ENCODE measurements at regions not wholly inside any gene's neighbourhood (a gene's known extent, or its start where the extent isn't known, plus 50 kb on each side); places are given as distances from the start of the nearest gene placed in this dataset.

- ChIA-PET CTCF (no interaction called here), POLR2A (no interaction called here)
- Histone ChIP-seq H3K4me2 (no peak overlapping the region), H3K9ac (no peak overlapping the region), H3F3A (replicated peaks; ENCODE audit: insufficient read depth) (no peaks in the 10 kb centered on the region), H3K79me2 (ENCODE audit: insufficient read depth) (no peaks in the 10 kb centered on the region), H3K9me2 (no peaks in the 10 kb centered on the region), H3K4me3 (ENCODE audit: low read depth in 2 of 2, low read length in 1 of 2) (no peak overlapping the region), H3K27me3 (ENCODE audit: insufficient read depth) (no peaks in the 10 kb centered on the region), H3K4me1 (ENCODE audit: control insufficient read depth in 1 of 2, insufficient read depth in 2 of 2, low read depth in 1 of 2, low read length in 1 of 2) (no peaks in the 10 kb centered on the region), H4K20me1 (ENCODE audit: insufficient read depth) (no peaks in the 10 kb centered on the region), H2AFZ (ENCODE audit: low read depth) (no peak overlapping the region), H3K36me3 (replicated peaks in 1 of 2; ENCODE audit: control insufficient read depth in 1 of 2, insufficient read depth in 2 of 2, low read length in 1 of 2) (no peaks in the 10 kb centered on the region), H3K9me3 (no peaks in the 10 kb centered on the region), H3K27ac (ENCODE audit: low read depth in 2 of 2, low read length in 1 of 2) (no peak overlapping the region)
- TF ChIP-seq JUND (IDR thresholded peaks at IDR 0.05) (no peak), CTCF (IDR thresholded peaks at IDR 0.05) (no peak), MXI1 (IDR thresholded peaks at IDR 0.05; ENCODE audit: low read depth, low read length) (no peak), TCF12 (IDR thresholded peaks at IDR 0.05) (no peak), TEAD4 (IDR thresholded peaks at IDR 0.05; ENCODE audit: borderline replicate concordance, insufficient read depth) (no peak), RXRA (IDR thresholded peaks at IDR 0.05; ENCODE audit: borderline replicate concordance, low read depth) (no peak), TAF1 (IDR thresholded peaks at IDR 0.05; ENCODE audit: borderline replicate concordance, low read depth, low read length) (no peak), GATA2 (CRISPR knock-in tag; IDR thresholded peaks at IDR 0.05) (no peak), REST (IDR thresholded peaks at IDR 0.05; ENCODE audit: low read depth, low read length) (no peak), RCOR1 (IDR thresholded peaks at IDR 0.05; ENCODE audit: low read length) (no peak), FOSL2 (IDR thresholded peaks at IDR 0.05; ENCODE audit: borderline replicate concordance, low read depth) (no peak), EP300 (IDR thresholded peaks at IDR 0.05; ENCODE audit: borderline replicate concordance in 1 of 2, low read depth in 1 of 2, low read length in 1 of 2) (no peak)
- WGBS (ENCODE audit: low lambda C conversion rate) = 95% methylated on average over 1 of the region's 1 CpG
- no peak for DNase-seq
These were observed 367.4 kb downstream of the EFNA5 start for GRCh38 chr5:107303171-107303968.
